ENCODE measurements at regions not wholly inside any gene's neighbourhood (a gene's known extent, or its start where the extent isn't known, plus 50 kb on each side); places are given as distances from the start of the nearest gene placed in this dataset.

DNA sequence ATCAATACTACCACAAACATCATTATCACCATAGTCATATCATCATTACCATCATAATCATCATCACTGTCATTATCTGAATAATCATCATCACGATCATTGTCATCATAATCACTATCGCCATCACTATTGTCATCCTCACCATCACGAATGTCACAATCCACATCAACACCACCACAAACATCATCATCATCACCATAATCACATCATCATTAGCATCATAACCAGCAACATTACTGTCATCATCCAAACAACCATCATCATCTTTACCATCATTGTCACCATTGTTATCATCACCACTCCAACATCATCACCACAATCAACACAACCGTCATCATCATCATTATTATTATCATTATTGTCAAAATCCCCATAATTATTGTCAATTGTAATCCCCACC is 61.2 kb downstream of the MBD3L1 start:
- no peak for DNase-seq
- peaks cover 2% of the 10 kb centered on the region for H3K9me3 Mint-ChIP-seq (ENCODE audit: low read depth)
- no peaks in the 10 kb centered on the region for H3K36me3 Mint-ChIP-seq (ENCODE audit: low read depth)
- H3K4me1 Mint-ChIP-seq: no peaks in the 10 kb centered on the region
- no peak overlapping the region for H3K4me3 Mint-ChIP-seq
- CTCF ChIA-PET: no interaction called here
- H3K27ac Mint-ChIP-seq: no peak overlapping the region
- POLR2A ChIA-PET: no interaction called here
- H3K27me3 Mint-ChIP-seq: no peaks in the 10 kb centered on the region
- ATAC-seq: no peak
- intact Hi-C loops (cut with DNase I, micrococcal nuclease): no loop called here

DNA sequence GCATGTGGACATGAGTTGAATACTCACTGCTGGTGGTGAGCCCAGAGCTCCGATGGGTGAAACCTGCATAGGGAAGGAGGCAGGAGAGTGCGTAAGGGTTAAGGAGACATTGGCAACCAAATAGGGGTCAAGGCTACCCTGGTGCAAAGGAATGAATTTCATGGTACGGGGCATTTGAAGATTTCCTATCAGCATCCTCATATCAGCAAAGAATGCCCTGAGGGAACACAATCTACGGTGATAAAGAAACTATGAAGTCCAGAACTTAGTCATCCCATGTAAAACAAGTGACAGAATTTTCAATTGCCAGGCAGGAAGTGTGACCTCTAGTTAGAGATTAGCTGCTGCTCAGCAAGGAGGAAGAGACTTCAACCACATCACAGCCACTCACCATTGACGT is 64.9 kb downstream of the MBD3L1 start:
- no peak overlapping the region for H3K27ac Mint-ChIP-seq
- DNase-seq: no peak
- H3K4me3 Mint-ChIP-seq: no peak overlapping the region
- H3K4me1 Mint-ChIP-seq: no peaks in the 10 kb centered on the region
- ATAC-seq: peak; percentile 16
- intact Hi-C loops (cut with DNase I, micrococcal nuclease): no loop called here
- H3K36me3 Mint-ChIP-seq (ENCODE audit: low read depth): no peaks in the 10 kb centered on the region
- ChIA-PET POLR2A (no interaction called here), CTCF (no interaction called here)
- H3K9me3 Mint-ChIP-seq (ENCODE audit: low read depth): peaks cover 2% of the 10 kb centered on the region
- no peaks in the 10 kb centered on the region for H3K27me3 Mint-ChIP-seq

DNA sequence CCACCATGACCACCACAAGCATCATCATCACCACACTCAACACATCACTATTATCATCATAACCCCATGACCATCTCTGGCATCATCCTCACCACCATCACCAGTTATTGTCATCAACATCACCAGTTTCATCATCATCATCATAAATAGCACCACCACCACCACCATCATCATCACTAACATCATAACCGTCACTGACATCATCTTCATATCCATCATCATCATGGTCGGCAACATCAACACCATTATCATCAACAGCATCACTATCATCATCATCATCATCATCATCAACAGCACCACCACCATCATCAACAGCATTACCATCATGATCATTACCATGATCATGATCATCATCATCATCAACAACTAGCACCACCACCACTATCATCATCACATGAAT is 67.2 kb downstream of the MBD3L1 start:
- Mint-ChIP-seq H3K36me3 (ENCODE audit: low read depth) (no peaks in the 10 kb centered on the region), H3K4me3 (no peak overlapping the region), H3K9me3 (ENCODE audit: low read depth) (peaks cover 2% of the 10 kb centered on the region), H3K4me1 (no peaks in the 10 kb centered on the region), H3K27me3 (no peaks in the 10 kb centered on the region), H3K27ac (no peak overlapping the region)
- CTCF ChIA-PET: no interaction called here
- ATAC-seq (no peak), DNase-seq (no peak)
- intact Hi-C loops (cut with DNase I, micrococcal nuclease): no loop called here
- POLR2A ChIA-PET: no interaction called here

DNA sequence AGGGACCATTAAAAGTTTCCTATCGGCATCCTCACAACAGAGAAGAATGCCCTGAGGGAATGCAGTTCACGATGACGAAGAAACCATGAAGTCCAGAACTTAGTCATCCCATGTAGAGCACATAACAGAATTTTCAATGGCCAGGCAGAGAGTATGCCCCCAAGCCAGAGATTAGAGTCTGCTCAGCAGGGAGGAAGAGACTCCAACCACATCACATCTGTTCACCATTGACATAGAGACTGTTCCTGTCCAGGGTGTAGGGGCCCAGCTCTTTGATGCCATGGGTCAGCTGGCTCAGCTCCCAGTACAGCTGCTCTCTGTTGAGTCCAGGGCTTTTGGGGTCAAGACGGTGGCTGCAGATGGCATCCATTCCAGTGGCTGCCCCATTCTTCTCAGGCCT is 68.2 kb downstream of the MBD3L1 start:
- Mint-ChIP-seq H3K4me3 (no peak overlapping the region), H3K9me3 (ENCODE audit: low read depth) (peaks cover 2% of the 10 kb centered on the region), H3K27me3 (no peaks in the 10 kb centered on the region), H3K4me1 (no peaks in the 10 kb centered on the region), H3K27ac (no peak overlapping the region), H3K36me3 (ENCODE audit: low read depth) (no peaks in the 10 kb centered on the region)
- intact Hi-C loops (cut with DNase I, micrococcal nuclease): no loop called here
- ChIA-PET CTCF (no interaction called here), POLR2A (no interaction called here)
- DNase-seq: no peak
- ATAC-seq: no peak

DNA sequence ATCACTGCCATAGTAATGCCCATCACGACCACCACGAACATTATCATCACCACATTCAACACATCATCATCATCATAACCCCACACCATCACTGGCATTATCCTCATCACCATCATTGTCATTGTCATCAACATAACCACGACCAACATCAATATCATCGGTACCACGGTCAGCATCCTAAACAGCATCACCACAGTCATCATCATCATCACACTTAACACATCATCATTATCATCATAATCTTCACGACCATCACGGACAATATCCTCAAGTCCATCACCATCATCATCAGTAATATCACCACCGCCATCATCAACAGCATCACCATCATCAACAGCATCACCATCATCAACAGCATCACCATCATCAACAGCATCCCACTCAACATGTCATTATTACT is 70.3 kb downstream of the MBD3L1 start:
- intact Hi-C loops (cut with DNase I, micrococcal nuclease): no loop called here
- DNase-seq: no peak
- Mint-ChIP-seq H3K27me3 (peaks cover 2% of the 10 kb centered on the region), H3K36me3 (ENCODE audit: low read depth) (no peaks in the 10 kb centered on the region), H3K9me3 (ENCODE audit: low read depth) (no peaks in the 10 kb centered on the region), H3K4me1 (no peaks in the 10 kb centered on the region), H3K4me3 (no peak overlapping the region), H3K27ac (no peak overlapping the region)
- ChIA-PET CTCF (no interaction called here), POLR2A (no interaction called here)
- ATAC-seq: no peak

DNA sequence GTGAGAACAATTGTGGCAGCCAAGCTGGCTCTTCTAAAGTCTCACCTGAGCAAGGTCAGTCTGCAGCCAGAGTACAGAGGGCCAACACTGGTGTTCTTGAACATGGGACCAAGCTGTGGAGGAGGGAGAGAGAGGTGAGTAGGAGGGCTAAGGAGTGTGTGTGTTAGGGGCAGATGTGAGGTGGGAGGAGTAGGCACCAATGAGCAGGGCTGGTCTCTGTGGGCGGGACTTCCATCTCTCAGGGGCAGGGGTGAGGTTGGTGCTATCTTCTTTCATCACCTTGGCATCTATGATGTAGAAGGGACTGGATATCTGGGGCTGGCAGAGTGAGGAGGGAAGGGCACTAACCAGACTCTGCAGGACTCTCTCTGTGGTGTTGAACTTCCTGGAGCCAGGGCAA is 72.4 kb downstream of the MBD3L1 start:
- H3K4me3 Mint-ChIP-seq: no peak overlapping the region

DNA sequence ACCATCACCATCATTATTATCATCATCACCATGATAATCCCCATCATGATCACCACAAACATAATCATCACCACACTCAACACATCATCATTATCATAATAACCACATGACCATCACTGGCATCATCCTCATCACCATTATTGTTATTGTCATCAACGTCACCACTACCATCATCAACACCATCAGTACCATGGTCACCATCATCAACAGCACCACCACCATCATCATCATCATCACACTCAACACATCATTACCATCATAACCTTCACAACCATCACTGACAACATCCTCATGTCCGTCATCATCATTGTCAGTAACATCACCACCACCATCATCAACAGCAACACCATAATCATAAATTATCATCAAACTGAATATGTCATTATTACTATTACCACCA is 73.2 kb downstream of the MBD3L1 start:
- no peaks in the 10 kb centered on the region for H3K4me1 Mint-ChIP-seq
- H3K4me3 Mint-ChIP-seq: no peak overlapping the region
- intact Hi-C loops (cut with DNase I, micrococcal nuclease): no loop called here
- H3K36me3 Mint-ChIP-seq (ENCODE audit: low read depth): no peaks in the 10 kb centered on the region
- ChIA-PET POLR2A (no interaction called here), CTCF (no interaction called here)
- DNase-seq (no peak), ATAC-seq (no peak)
- H3K9me3 Mint-ChIP-seq (ENCODE audit: low read depth): peaks cover 2% of the 10 kb centered on the region
- H3K27ac Mint-ChIP-seq: no peak overlapping the region
- peaks cover 5% of the 10 kb centered on the region for H3K27me3 Mint-ChIP-seq

More for the DNA sequence above, 72.4 kb downstream of the MBD3L1 start:
- peaks cover 5% of the 10 kb centered on the region for H3K27me3 Mint-ChIP-seq
- CTCF ChIA-PET: no interaction called here
- H3K4me1 Mint-ChIP-seq: no peaks in the 10 kb centered on the region
- no peaks in the 10 kb centered on the region for H3K36me3 Mint-ChIP-seq (ENCODE audit: low read depth)
- peaks cover 2% of the 10 kb centered on the region for H3K9me3 Mint-ChIP-seq (ENCODE audit: low read depth)
- POLR2A ChIA-PET: no interaction called here
- no peak overlapping the region for H3K27ac Mint-ChIP-seq
- ATAC-seq (no peak), DNase-seq (no peak)
- intact Hi-C loops (cut with DNase I, micrococcal nuclease): no loop called here

DNA sequence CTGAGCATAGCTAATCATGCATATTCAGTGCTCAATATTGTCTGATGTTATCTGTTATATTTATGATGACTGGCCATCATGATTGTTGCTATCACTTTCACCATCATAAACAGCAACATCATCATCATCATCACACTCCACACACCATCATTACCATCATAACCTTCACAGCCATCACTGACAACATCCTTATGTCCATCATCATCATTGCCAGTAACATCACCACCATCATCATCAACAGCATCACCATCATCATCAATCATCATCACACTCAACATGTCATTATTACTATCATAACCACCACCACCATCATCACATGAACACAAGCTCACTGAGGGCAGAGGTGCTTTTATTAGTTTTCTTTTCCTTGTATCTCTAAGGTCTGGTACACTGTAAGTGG is 75.9 kb downstream of the MBD3L1 start:
- Mint-ChIP-seq H3K36me3 (ENCODE audit: low read depth) (no peaks in the 10 kb centered on the region), H3K27ac (no peak overlapping the region), H3K4me3 (no peak overlapping the region), H3K9me3 (ENCODE audit: low read depth) (peaks cover 2% of the 10 kb centered on the region), H3K27me3 (peaks cover 5% of the 10 kb centered on the region), H3K4me1 (no peaks in the 10 kb centered on the region)
- DNase-seq: no peak
- CTCF ChIA-PET: no interaction called here
- POLR2A ChIA-PET: no interaction called here
- no peak for ATAC-seq
- intact Hi-C loops (cut with DNase I, micrococcal nuclease): no loop called here

DNA sequence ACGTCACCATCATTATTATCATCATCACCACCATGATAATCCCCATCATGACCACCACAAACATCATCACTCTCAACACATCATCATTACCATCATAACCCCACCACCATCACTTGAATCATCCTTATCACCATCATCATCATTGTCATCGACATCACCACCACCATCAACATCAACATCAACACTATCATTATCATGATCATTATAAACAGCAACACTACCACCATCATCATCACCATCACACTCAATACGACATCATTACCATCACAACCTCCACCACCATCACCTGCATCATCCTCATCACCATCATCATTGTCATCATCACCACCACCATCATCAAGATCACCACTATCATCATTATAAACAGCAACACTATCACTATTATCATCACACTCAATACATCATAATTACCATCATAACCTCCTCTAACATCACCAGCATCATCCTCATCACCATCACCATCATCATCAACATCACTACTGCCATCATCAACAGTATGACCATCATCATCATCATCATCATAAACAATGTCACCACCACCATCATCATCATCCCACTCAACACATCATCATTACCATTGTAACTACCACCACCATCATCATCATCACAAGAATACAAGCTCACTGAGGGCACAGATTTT is 78.7 kb downstream of the MBD3L1 start:
- intact Hi-C loops (cut with DNase I, micrococcal nuclease): no loop called here
- H3K36me3 Mint-ChIP-seq (ENCODE audit: low read depth): no peaks in the 10 kb centered on the region
- POLR2A ChIA-PET: no interaction called here
- ATAC-seq (no peak), DNase-seq (no peak)
- CTCF ChIA-PET: no interaction called here
- no peaks in the 10 kb centered on the region for H3K4me1 Mint-ChIP-seq
- no peak overlapping the region for H3K4me3 Mint-ChIP-seq
- peaks cover 2% of the 10 kb centered on the region for H3K9me3 Mint-ChIP-seq (ENCODE audit: low read depth)
- no peak overlapping the region for H3K27ac Mint-ChIP-seq
- H3K27me3 Mint-ChIP-seq: peaks cover 5% of the 10 kb centered on the region

DNA sequence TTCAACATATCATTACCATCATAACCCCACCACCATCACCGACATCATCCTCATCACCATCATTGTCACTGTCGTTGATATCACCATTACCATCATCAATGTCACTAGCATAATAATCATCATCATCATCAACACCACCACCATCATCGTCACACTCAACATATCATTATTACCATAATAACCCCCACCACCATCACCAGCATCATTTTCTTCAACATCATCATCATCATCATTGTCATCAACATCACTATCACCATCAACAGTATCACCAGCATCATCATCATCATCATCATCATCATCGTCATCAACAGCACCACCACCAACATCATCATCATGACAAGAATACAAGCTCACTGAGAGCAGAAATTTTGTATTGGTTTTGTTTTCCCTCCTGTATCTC is 83.8 kb downstream of the MBD3L1 start:
- ChIA-PET CTCF (no interaction called here), POLR2A (no interaction called here)
- Mint-ChIP-seq H3K4me1 (no peaks in the 10 kb centered on the region), H3K36me3 (ENCODE audit: low read depth) (no peaks in the 10 kb centered on the region), H3K27ac (no peak overlapping the region), H3K9me3 (ENCODE audit: low read depth) (no peaks in the 10 kb centered on the region), H3K4me3 (no peak overlapping the region), H3K27me3 (no peaks in the 10 kb centered on the region)
- ATAC-seq: no peak
- intact Hi-C loops (cut with DNase I, micrococcal nuclease): no loop called here
- no peak for DNase-seq

DNA sequence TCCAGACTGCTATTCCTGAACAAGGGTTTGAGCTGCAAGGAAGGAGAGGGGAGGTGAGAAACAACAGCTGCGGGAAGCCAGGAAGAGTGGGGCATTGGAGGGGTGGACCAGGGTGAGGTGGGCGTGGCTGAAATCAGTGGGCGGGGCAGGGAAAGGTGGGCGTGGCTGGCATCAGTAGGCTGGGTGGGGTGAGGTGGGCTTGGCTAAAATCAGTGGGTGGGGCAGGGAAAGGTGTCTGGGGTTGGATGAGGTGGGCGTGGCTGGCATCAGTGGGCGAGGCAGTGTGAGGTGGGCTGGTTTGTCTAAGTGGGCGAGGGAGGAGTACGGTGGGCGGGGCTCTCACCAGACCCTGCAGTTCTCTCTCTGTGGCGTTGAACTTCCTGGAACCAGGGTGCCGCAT is 87.6 kb downstream of the MUC16 start:
- DNase-seq (no peak), ATAC-seq (no peak)
- ChIA-PET CTCF (no interaction called here), POLR2A (no interaction called here)
- Mint-ChIP-seq H3K9me3 (ENCODE audit: low read depth) (peaks cover 2% of the 10 kb centered on the region), H3K4me3 (no peak overlapping the region), H3K4me1 (no peaks in the 10 kb centered on the region), H3K27me3 (peaks cover 11% of the 10 kb centered on the region), H3K36me3 (ENCODE audit: low read depth) (no peaks in the 10 kb centered on the region), H3K27ac (no peak overlapping the region)
- intact Hi-C loops (cut with DNase I, micrococcal nuclease): no loop called here

DNA sequence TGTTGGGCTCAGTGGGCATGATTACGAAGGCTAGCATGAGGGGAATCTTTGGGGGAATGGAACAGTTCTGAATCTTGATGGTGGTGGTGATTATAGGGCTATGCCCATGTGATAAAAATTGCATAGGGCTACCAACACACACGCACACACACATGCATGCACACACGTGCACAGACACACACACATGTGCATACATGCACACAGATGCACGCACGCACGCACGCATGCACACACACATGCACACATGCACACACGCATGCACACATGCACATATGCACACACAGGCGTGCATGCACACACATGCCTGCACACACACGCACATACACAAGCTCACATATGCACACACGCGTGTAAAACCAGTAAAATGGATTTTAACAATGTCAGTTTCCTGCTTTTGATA is 85.9 kb downstream of the MUC16 start:
- ChIA-PET CTCF (no interaction called here), POLR2A (no interaction called here)
- Mint-ChIP-seq H3K4me3 (no peak overlapping the region), H3K9me3 (ENCODE audit: low read depth) (peaks cover 2% of the 10 kb centered on the region), H3K4me1 (no peaks in the 10 kb centered on the region), H3K36me3 (ENCODE audit: low read depth) (no peaks in the 10 kb centered on the region), H3K27ac (no peak overlapping the region), H3K27me3 (peaks cover 11% of the 10 kb centered on the region)
- DNase-seq (no peak), ATAC-seq (no peak)
- intact Hi-C loops (cut with DNase I, micrococcal nuclease): no loop called here

DNA sequence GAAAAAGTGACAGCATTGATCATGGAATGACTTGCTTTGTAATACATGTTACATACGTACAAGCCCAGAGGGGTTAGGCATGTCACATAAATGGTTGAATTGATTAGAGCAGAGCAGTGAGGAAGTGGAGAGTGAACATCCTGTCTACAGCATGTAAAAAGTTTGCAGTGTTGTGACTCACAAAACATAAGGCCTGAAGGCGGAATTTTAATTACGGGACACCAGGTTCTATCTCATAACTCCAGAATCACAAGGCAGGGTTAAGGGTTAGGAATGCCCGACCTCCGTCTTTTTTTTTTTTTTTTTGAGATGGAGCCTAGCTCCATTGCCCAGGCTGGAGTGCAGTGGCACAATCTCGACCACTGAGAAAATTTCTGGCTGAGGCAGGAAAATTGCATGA is 83.9 kb downstream of the MUC16 start:
- DNase-seq: no peak
- peaks cover 2% of the 10 kb centered on the region for H3K9me3 Mint-ChIP-seq (ENCODE audit: low read depth)
- ChIA-PET CTCF (interaction anchor here (0.7 kb wide), 1 partner anchor 592 kb away, joined by 3 read pairs; no protein-coding TSS in a partner anchor), POLR2A (no interaction called here)
- H3K4me3 Mint-ChIP-seq: no peak overlapping the region
- peaks cover 12% of the 10 kb centered on the region for H3K27me3 Mint-ChIP-seq
- intact Hi-C loops (cut with DNase I, micrococcal nuclease): no loop called here
- H3K27ac Mint-ChIP-seq: no peak overlapping the region
- H3K36me3 Mint-ChIP-seq (ENCODE audit: low read depth): no peaks in the 10 kb centered on the region
- no peak for ATAC-seq
- H3K4me1 Mint-ChIP-seq: no peaks in the 10 kb centered on the region

Data from activated CD4-positive, alpha-beta T cell treated with anti-CD3 and anti-CD28 coated beads for 36 hours (primary cell).